ENCODE measurements at regions not wholly inside any gene's neighbourhood (a gene's known extent, or its start where the extent isn't known, plus 50 kb on each side); places are given as distances from the start of the nearest gene placed in this dataset.
"Not testable (repeated sequence)": the region's sequence is repeated elsewhere in the genome, so short reads cannot be mapped to it uniquely, and the experiment has no call there.

- 0% methylated on average over 1 of the region's 1 CpG for WGBS (ENCODE audit: insufficient coverage, low coverage, missing lambda C conversion rate)
- no TSS peak for BruUV-seq (replicated peaks)
- CTCF ChIA-PET (ENCODE audit: low intra/inter-chr PET ratio) = no interaction called here
Observed at GRCh38 chr2:129408570-129408969, 570.9 kb upstream of the RAB6C start.

GRCh38 chr2:129417041-129417440 is 562.4 kb upstream of the RAB6C start:
- H3K9ac ChIP-seq (ENCODE audit: insufficient read depth in 1 of 2, low read depth in 2 of 2, low read length in 2 of 2); H3K36me3 ChIP-seq (ENCODE audit: control insufficient read depth, insufficient read depth, low read length); H3K27ac ChIP-seq (ENCODE audit: extremely low read depth, low read depth, low read length); H4K20me1 ChIP-seq (replicated peaks; ENCODE audit: control insufficient read depth, insufficient read depth, low read length); H3K4me1 ChIP-seq (replicated peaks in 1 of 2; ENCODE audit: control insufficient read depth in 2 of 2, insufficient read depth in 2 of 2, low read length in 2 of 2); ATAC-seq; DNase-seq (ENCODE audit: extremely low read depth in 1 of 4, low spot score in 3 of 4); FAIRE-seq; H2AFZ ChIP-seq (ENCODE audit: low read depth, low read length); CTCF ChIA-PET (ENCODE audit: low intra/inter-chr PET ratio); in situ Hi-C loops (cut with MboI); H3K9me1 ChIP-seq (ENCODE audit: control insufficient read depth, insufficient read depth, low read length); H3K9me3 ChIP-seq (replicated peaks; ENCODE audit: control insufficient read depth, insufficient read depth, low read depth, low read length); BruUV-seq (replicated peaks); H3K4me2 ChIP-seq (ENCODE audit: insufficient read depth, low read length); intact Hi-C loops (cut with micrococcal nuclease); H3K27me3 ChIP-seq (ENCODE audit: control insufficient read depth in 2 of 2, insufficient read depth in 2 of 2, low read length in 2 of 2); H3K4me3 ChIP-seq; H3K79me2 ChIP-seq (ENCODE audit: control insufficient read depth, insufficient read depth, low read length): not testable (repeated sequence)
- 0% methylated on average over 1 of the region's 24 CpGs for WGBS (ENCODE audit: insufficient coverage, low coverage, missing lambda C conversion rate)
- POLR2A ChIA-PET = interaction anchor here (0.7 kb wide), 1 partner anchor 8 kb away, joined by 3 read pairs; no protein-coding TSS in a partner anchor

More at GRCh38 chr2:129408570-129408969, 570.9 kb upstream of the RAB6C start:
- Histone ChIP-seq H3K27me3 (ENCODE audit: control insufficient read depth in 2 of 2, insufficient read depth in 2 of 2, low read length in 2 of 2) (no peaks in the 10 kb centered on the region), H3K4me3 (no peak overlapping the region), H3K9ac (ENCODE audit: insufficient read depth in 1 of 2, low read depth in 2 of 2, low read length in 2 of 2) (no peak overlapping the region), H3K36me3 (ENCODE audit: control insufficient read depth, insufficient read depth, low read length) (no peaks in the 10 kb centered on the region), H3K79me2 (ENCODE audit: control insufficient read depth, insufficient read depth, low read length) (no peaks in the 10 kb centered on the region), H3K4me2 (ENCODE audit: insufficient read depth, low read length) (no peak overlapping the region), H4K20me1 (replicated peaks; ENCODE audit: control insufficient read depth, insufficient read depth, low read length) (no peaks in the 10 kb centered on the region), H3K4me1 (replicated peaks in 1 of 2; ENCODE audit: control insufficient read depth in 2 of 2, insufficient read depth in 2 of 2, low read length in 2 of 2) (no peaks in the 10 kb centered on the region), H3K27ac (ENCODE audit: extremely low read depth, low read depth, low read length) (no peak overlapping the region), H3K9me3 (replicated peaks; ENCODE audit: control insufficient read depth, insufficient read depth, low read depth, low read length) (no peaks in the 10 kb centered on the region), H2AFZ (ENCODE audit: low read depth, low read length) (no peak overlapping the region), H3K9me1 (ENCODE audit: control insufficient read depth, insufficient read depth, low read length) (no peaks in the 10 kb centered on the region)
- TF ChIP-seq EP400 (IDR thresholded peaks at IDR 0.05) (no peak), HNRNPH1 (optimal IDR thresholded peaks at IDR 0.05; ENCODE audit: low read depth, low read length) (no peak), NR2C1 (IDR thresholded peaks at IDR 0.05) (no peak), NR2C1 (tag; IDR thresholded peaks at IDR 0.05) (no peak)
- in situ Hi-C loops (cut with MboI) = no loop called here
- FAIRE-seq = no peak
- intact Hi-C loops (cut with micrococcal nuclease) = no loop called here
- ATAC-seq = no peak
- DNase-seq (ENCODE audit: extremely low read depth in 1 of 4, low spot score in 3 of 4) = no peak
- POLR2A ChIA-PET = interaction anchor here (1.3 kb wide), 1 partner anchor 9 kb away, joined by 3 read pairs; no protein-coding TSS in a partner anchor
